DND-41 (cell line): ENCODE measurements at regions not wholly inside any gene's neighbourhood (a gene's known extent, or its start where the extent isn't known, plus 50 kb on each side); places are given as distances from the start of the nearest gene placed in this dataset.
"Not testable (repeated sequence)": the region's sequence is repeated elsewhere in the genome, so short reads cannot be mapped to it uniquely, and the experiment has no call there.

ENCODE experiments used
- CTCF ChIP-seq: IDR thresholded peaks from 2 replicates; pipeline ENCODE4 v1.5.1; 2012; ENCODE audit warnings: borderline replicate concordance, low read length, moderate library complexity, mild to moderate bottlenecking; ENCODE audit not compliant: poor library complexity, severe bottlenecking; ENCODE audit errors: extremely low read depth
- EZH2 ChIP-seq: IDR thresholded peaks from 3 replicates; pipeline ENCODE4 v1.6.1; 2012; ENCODE audit warnings: borderline replicate concordance, low read depth, mild to moderate bottlenecking, moderate library complexity, low read length, inconsistent platforms; ENCODE audit not compliant: severe bottlenecking

GRCh38 chr1:221284991-221285390, 405.7 kb downstream of the HLX start:
- TF ChIP-seq CTCF, EZH2: not testable (repeated sequence)
